Esophagus muscularis mucosa (tissue), 3 donors: ENCODE measurements at regions not wholly inside any gene's neighbourhood (a gene's known extent, or its start where the extent isn't known, plus 50 kb on each side); places are given as distances from the start of the nearest gene placed in this dataset.

Experiments used
- CTCF ChIP-seq, 3 experiments: fragments of 200-600 bp in 2 of 3; fragments of 450-650 bp in 1 of 3; sonication (generic) in 2 of 3; IDR thresholded peaks; one replicate each; pipeline ENCODE4 v1.5.1; 2017 to 2019; ENCODE audit warnings: antibody characterized with exemption in 3 of 3, mild to moderate bottlenecking in 2 of 3, moderate library complexity in 1 of 3
- POLR2A ChIP-seq: fragments of 450-650 bp; IDR thresholded peaks from one replicate; pipeline ENCODE4 v1.6.1; 2017; ENCODE audit warnings: antibody characterized with exemption, moderate library complexity, mild to moderate bottlenecking, low read depth
- POLR2AphosphoS5 ChIP-seq, 2 donors: sonication (generic); formaldehyde crosslinking; IDR thresholded peaks; one replicate each; pipeline ENCODE4 v1.6.1; 2017; ENCODE audit warnings: antibody characterized with exemption in 2 of 2

- TF ChIP-seq CTCF (IDR thresholded peaks at IDR 0.05) (no peak), POLR2AphosphoS5 (IDR thresholded peaks at IDR 0.05) (no peak), POLR2A (no peak)
Measured at GRCh38 chr13:109685203-109685602, 101.2 kb downstream of the IRS2 start.
